Tibial artery (tissue), 4 donors: ENCODE measurements at regions not wholly inside any gene's neighbourhood (a gene's known extent, or its start where the extent isn't known, plus 50 kb on each side); places are given as distances from the start of the nearest gene placed in this dataset.

Experiments used
- DNase-seq, 2 donors: peaks; one replicate each; pipeline ENCODE4 v3.0.0-alpha.2; 2019
- H3K27ac ChIP-seq, 2 donors: fragments of 200-600 bp; sonication (generic) in 1 of 2; 1 replicate in 1 of 2; 2 replicates in 1 of 2; pipeline ENCODE4 v1.5.1; 2018 to 2019; ENCODE audit warnings: mild to moderate bottlenecking in 1 of 2
- H3K27me3 ChIP-seq, 2 donors: fragments of 200-600 bp; sonication (generic) in 1 of 2; one replicate each; pipeline versions ENCODE4 v1.5.1 to v1.6.0; 2016 to 2019
- H3K36me3 ChIP-seq, 3 donors: fragments of 200-600 bp; sonication (generic) in 2 of 3; one replicate each; pipeline ENCODE4 v1.5.1; 2016 to 2019; ENCODE audit warnings: mild to moderate bottlenecking in 2 of 3
- H3K4me1 ChIP-seq, 4 donors: fragments of 200-600 bp; sonication (generic) in 2 of 4; 1 replicate in 3 of 4; 2 replicates in 1 of 4; pipeline ENCODE4 v1.5.1; 2016 to 2019
- H3K4me3 ChIP-seq, 2 donors: fragments of 200-600 bp; sonication (generic) in 1 of 2; 1 replicate in 1 of 2; 2 replicates in 1 of 2; pipeline ENCODE4 v1.5.1; 2018 to 2019; ENCODE audit warnings: mild to moderate bottlenecking in 2 of 2
- H3K9me3 ChIP-seq, 3 donors: fragments of 200-600 bp; sonication (generic) in 1 of 3; one replicate each; pipeline ENCODE4 v1.5.1; 2016 to 2019
- CTCF ChIP-seq, 2 experiments: fragments of 200-600 bp in 1 of 2; fragments of 450-650 bp in 1 of 2; IDR thresholded peaks; one replicate each; pipeline ENCODE4 v1.5.1; 2017 to 2019; ENCODE audit warnings: antibody characterized with exemption in 2 of 2, mild to moderate bottlenecking in 1 of 2, moderate library complexity in 1 of 2
- intact Hi-C: fragments of 100-400 bp; cut with DNase I; formaldehyde crosslinking; loops from one replicate; pipeline ENCODE4 v1.15.0; 2023; ENCODE audit warnings: low total_unique reads

DNA sequence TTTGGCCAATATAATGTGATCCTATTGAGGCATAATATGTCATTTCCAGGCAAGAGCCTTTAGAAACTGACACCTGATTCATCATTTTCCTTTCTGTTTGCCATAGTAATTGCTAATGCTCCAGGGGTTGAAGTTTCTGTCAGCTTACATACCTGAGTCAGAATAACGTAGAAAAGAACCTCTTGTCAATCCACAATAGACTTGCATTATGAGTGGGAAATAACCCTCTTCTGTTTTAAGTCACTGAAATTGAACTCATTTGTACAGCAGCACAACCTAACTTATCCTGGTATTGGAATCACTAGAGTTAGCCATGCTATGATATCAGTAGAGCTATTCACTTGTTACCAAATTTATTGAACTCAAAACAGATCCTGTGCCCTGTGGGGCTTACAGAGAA is 101.7 kb upstream of the TP63 start:
- intact Hi-C loops, result no loop called here
- no peaks in the 10 kb centered on the region for H3K36me3 ChIP-seq
- no peaks in the 10 kb centered on the region for H3K27me3 ChIP-seq
- DNase-seq, result no peak
- no peaks in the 10 kb centered on the region for H3K4me1 ChIP-seq
- no peak overlapping the region for H3K4me3 ChIP-seq
- H3K27ac ChIP-seq, result no peak overlapping the region
- H3K9me3 ChIP-seq, result peaks cover 0 to 4% (median 3%) of the 10 kb centered on the region in 3 donors
- TF ChIP-seq CTCF (IDR thresholded peaks at IDR 0.05), result no peak

DNA sequence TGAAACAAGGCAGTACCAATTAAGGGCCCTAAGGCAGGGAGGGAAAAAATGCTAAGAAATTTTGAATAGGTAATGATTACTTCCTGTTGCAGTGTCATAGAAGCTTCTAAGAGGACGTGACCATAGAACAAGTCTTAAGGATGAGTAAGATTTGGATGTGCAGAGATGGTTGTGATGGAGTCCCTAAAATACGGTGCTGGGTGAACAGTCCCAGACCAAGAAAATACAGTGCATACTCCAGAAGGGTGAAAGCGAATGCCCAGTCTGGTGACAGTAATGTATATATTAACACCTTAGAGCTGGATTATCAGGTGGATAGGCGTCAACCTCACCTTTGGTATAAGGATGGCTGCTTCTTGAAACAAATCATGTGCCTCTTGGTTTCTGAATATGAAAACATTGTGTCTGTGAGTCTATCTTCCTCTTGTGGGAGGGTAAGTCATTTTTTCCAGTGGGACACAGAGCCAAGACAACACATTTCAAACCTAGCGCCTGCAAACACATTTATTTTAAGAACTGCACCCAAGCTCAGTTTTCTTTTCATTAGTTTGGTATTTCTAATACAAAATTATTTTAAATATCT is 101.2 kb upstream of the TP63 start:
- Histone ChIP-seq H3K4me1 (no peaks in the 10 kb centered on the region), H3K27ac (no peak overlapping the region), H3K36me3 (no peaks in the 10 kb centered on the region), H3K27me3 (no peaks in the 10 kb centered on the region), H3K4me3 (no peak overlapping the region), H3K9me3 (peaks cover 0 to 4% (median 3%) of the 10 kb centered on the region in 3 donors)
- DNase-seq, result no peak
- intact Hi-C loops, result no loop called here
- no peak for TF ChIP-seq CTCF (IDR thresholded peaks at IDR 0.05)

DNA sequence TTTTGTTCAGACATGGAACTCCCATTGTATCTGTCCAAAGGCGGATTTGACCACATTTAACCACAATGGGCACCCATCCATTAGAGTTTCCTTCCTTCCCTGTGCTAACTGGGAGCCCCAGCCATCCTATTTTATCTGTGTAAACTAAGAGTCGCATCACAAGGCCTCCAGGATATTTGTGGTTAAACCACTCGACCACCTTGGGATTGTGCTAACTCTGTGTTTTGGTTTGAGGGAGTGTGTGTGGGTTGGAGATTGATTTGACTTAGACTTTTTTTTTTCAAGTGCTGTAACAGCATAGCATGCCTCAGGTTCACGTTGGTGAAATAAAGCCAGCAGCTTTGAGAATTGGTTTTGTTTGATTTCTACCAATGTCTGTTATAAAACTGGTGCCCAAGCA is 100.4 kb upstream of the TP63 start:
- H3K4me3 ChIP-seq, result no peak overlapping the region
- H3K36me3 ChIP-seq, result no peaks in the 10 kb centered on the region
- no peak overlapping the region for H3K27ac ChIP-seq
- no peaks in the 10 kb centered on the region for H3K27me3 ChIP-seq
- intact Hi-C loops, result no loop called here
- H3K4me1 ChIP-seq, result no peaks in the 10 kb centered on the region
- TF ChIP-seq CTCF (IDR thresholded peaks at IDR 0.05), result no peak
- no peak for DNase-seq
- peaks cover 0 to 4% (median under 1%) of the 10 kb centered on the region in 3 donors for H3K9me3 ChIP-seq

DNA sequence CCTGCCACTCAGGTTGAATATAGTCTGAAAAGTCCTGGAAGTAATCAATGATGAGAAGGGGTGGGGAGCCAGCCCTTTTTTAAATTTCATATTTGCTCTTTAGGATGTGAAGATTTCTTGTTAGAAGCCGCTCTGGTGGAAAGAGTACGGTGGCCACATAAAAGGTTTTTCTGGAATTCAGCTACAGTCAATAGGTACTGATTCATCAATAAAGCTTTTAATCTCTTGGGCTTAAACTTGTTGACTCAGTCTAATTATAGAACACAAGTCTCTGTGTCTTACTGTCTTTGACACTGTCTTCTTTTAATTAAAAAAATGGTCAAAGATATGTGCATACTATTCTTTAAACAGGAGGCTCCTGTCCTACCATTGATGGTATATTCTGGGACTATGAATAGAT is 99.9 kb upstream of the TP63 start:
- H3K27ac ChIP-seq, result no peak overlapping the region
- no peak for DNase-seq
- TF ChIP-seq CTCF (IDR thresholded peaks at IDR 0.05), result no peak
- no peak overlapping the region for H3K4me3 ChIP-seq
- H3K27me3 ChIP-seq, result no peaks in the 10 kb centered on the region
- no peaks in the 10 kb centered on the region for H3K4me1 ChIP-seq
- intact Hi-C loops, result no loop called here
- H3K9me3 ChIP-seq, result peaks cover 0 to under 1% (median 0%) of the 10 kb centered on the region in 3 donors
- H3K36me3 ChIP-seq, result no peaks in the 10 kb centered on the region

DNA sequence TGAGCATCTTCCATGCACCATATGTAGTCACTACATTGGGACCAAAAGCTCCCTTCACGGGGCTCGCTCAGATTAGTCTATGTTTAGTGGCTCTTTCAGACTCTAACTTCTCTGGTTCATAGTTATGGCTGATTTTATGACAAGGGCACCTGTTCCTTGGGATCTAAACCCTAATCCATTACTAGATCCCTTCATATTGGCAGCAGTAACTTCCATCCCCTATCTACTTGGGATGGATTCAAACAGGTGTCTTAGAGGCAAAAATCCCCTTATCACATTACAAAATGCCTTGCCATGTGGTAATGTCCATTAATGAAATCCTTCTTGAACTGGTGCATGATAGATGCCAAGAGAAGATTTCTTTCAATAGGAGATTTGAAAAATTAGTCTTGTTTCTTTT is 96.7 kb upstream of the TP63 start:
- TF ChIP-seq CTCF (IDR thresholded peaks at IDR 0.05), result no peak
- no peak for DNase-seq
- H3K27ac ChIP-seq, result no peak overlapping the region
- no peak overlapping the region for H3K4me3 ChIP-seq
- H3K4me1 ChIP-seq, result no peaks in the 10 kb centered on the region
- intact Hi-C loops, result no loop called here
- no peaks in the 10 kb centered on the region for H3K27me3 ChIP-seq
- H3K36me3 ChIP-seq, result no peaks in the 10 kb centered on the region
- H3K9me3 ChIP-seq, result no peaks in the 10 kb centered on the region

DNA sequence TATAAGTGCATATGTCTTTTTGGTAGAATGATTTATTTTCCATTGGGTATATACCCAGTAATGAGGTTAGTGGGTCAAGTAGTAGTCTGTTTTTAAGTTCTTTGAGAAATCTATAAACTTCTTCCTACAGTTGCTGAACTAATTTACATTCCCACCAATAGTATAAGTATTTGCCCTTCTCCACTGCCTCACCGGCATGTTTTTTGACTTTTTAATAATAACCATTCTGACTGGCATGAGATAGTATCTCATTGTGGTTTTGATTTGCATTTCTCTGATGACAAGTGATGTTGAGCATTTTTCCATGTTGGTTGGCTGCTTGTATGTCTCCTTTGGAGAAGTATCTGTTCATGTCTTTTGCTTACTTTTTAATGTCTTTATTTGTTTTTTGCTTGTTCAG is 94.1 kb upstream of the TP63 start:
- no peaks in the 10 kb centered on the region for H3K4me1 ChIP-seq
- no peaks in the 10 kb centered on the region for H3K27me3 ChIP-seq
- H3K36me3 ChIP-seq, result no peaks in the 10 kb centered on the region
- TF ChIP-seq CTCF (IDR thresholded peaks at IDR 0.05), result no peak
- no peaks in the 10 kb centered on the region for H3K9me3 ChIP-seq
- no peak overlapping the region for H3K27ac ChIP-seq
- intact Hi-C loops, result no loop called here
- H3K4me3 ChIP-seq, result no peak overlapping the region
- DNase-seq, result no peak
